ENCODE measurements at regions not wholly inside any gene's neighbourhood (a gene's known extent, or its start where the extent isn't known, plus 50 kb on each side); places are given as distances from the start of the nearest gene placed in this dataset.

DNA sequence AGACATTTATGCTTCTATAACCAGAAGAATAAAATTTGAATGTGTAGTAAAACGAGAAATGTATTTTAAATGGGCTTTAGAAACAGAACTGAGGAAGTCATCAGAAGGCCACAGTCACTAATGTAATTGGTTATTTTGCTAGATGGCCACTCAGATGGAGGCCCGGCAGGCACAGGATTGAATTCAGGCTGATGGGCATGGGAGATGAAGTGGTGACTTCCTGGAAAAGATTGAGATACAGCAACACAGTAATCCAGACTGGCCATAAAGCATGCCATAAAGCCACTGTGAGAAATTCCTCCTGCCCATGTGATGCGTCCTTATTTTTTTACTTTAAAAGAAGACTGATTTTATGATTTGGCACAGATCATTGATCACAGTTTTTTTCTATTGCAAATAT lies 297.7 kb downstream of the ICOS start:
- H3K4me1 Mint-ChIP-seq = no peaks in the 10 kb centered on the region
- no peaks in the 10 kb centered on the region for H3K36me3 Mint-ChIP-seq (ENCODE audit: insufficient read depth in 1 of 3, low read depth in 3 of 3)
- TF ChIP-seq, protein P1, sequence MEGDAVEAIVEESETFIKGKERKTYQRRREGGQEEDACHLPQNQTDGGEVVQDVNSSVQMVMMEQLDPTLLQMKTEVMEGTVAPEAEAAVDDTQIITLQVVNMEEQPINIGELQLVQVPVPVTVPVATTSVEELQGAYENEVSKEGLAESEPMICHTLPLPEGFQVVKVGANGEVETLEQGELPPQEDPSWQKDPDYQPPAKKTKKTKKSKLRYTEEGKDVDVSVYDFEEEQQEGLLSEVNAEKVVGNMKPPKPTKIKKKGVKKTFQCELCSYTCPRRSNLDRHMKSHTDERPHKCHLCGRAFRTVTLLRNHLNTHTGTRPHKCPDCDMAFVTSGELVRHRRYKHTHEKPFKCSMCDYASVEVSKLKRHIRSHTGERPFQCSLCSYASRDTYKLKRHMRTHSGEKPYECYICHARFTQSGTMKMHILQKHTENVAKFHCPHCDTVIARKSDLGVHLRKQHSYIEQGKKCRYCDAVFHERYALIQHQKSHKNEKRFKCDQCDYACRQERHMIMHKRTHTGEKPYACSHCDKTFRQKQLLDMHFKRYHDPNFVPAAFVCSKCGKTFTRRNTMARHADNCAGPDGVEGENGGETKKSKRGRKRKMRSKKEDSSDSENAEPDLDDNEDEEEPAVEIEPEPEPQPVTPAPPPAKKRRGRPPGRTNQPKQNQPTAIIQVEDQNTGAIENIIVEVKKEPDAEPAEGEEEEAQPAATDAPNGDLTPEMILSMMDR (conservative IDR thresholded peaks at IDR 0.05) = no peak
- H3K9me3 ChIP-seq (ENCODE audit: control insufficient read depth, low read depth, low read length) = no peaks in the 10 kb centered on the region
- H4K20me1 ChIP-seq (ENCODE audit: control insufficient read depth, insufficient read depth, insufficient read length) = no peaks in the 10 kb centered on the region
- no peak overlapping the region for H3K18ac ChIP-seq (ENCODE audit: insufficient read length, low read depth, low read length)
- no peak overlapping the region for H3K4ac ChIP-seq (ENCODE audit: low read depth, low read length)
- no peaks in the 10 kb centered on the region for H3K9me3 Mint-ChIP-seq
- no peaks in the 10 kb centered on the region for H3K23me2 ChIP-seq (ENCODE audit: insufficient read length, low read depth, low read length, poor library complexity, severe bottlenecking)
- H2BK12ac ChIP-seq (ENCODE audit: insufficient read length, low read depth, low read length) = no peak overlapping the region
- peaks cover 32% of the 10 kb centered on the region for H3K27me3 Mint-ChIP-seq (ENCODE audit: low read depth)
- no CpG with 5 or more reads among the region's 3 CpGs for WGBS (ENCODE audit: extremely low coverage, insufficient read length, low lambda C conversion rate)
- H4K91ac ChIP-seq (ENCODE audit: insufficient read length, low read depth, low read length) = no peak overlapping the region
- H3K27ac ChIP-seq (ENCODE audit: insufficient read length, low read depth, low read length) = no peak overlapping the region
- no peak overlapping the region for H3K14ac ChIP-seq (ENCODE audit: insufficient read depth, low read length)
- no peak overlapping the region for H2AK5ac ChIP-seq (ENCODE audit: insufficient read length, low read length)
- H3K56ac ChIP-seq (ENCODE audit: insufficient read length, low read depth, low read length) = no peak overlapping the region
- no peak for DNase-seq
- no peak overlapping the region for H2BK120ac ChIP-seq (ENCODE audit: low read depth, low read length, poor library complexity, severe bottlenecking)
- H3K4me1 ChIP-seq (ENCODE audit: insufficient read depth, low read length) = no peaks in the 10 kb centered on the region
- H3K23ac ChIP-seq (ENCODE audit: insufficient read length, low read depth, low read length) = no peak overlapping the region
- H3K79me1 ChIP-seq (ENCODE audit: insufficient read depth, low read depth, low read length, poor library complexity, severe bottlenecking) = no peaks in the 10 kb centered on the region
- H2BK15ac ChIP-seq (ENCODE audit: low read depth, low read length) = no peak overlapping the region
- peaks cover 2% of the 10 kb centered on the region; the same call in 1 of the 2 replicates for H3K27me3 ChIP-seq (ENCODE audit: insufficient read depth, low read length)
- no peak overlapping the region for H3K4me2 ChIP-seq (ENCODE audit: insufficient read depth, insufficient read length, low read length)
- H4K8ac ChIP-seq (replicated peaks; ENCODE audit: insufficient read length, low read depth, low read length) = no peak overlapping the region
- no peaks in the 10 kb centered on the region for H3K79me2 ChIP-seq (ENCODE audit: insufficient read depth, low read length)
- no peak overlapping the region for H3T11ph ChIP-seq (ENCODE audit: low read length)
- H2BK5ac ChIP-seq (ENCODE audit: insufficient read length, low read length) = no peak overlapping the region
- no peak overlapping the region for H3K27ac Mint-ChIP-seq
- H2AFZ ChIP-seq (ENCODE audit: low read length) = no peak overlapping the region
- H3K9ac ChIP-seq (ENCODE audit: extremely low read depth, insufficient read length, low read length) = no peak overlapping the region
- H3K4me3 Mint-ChIP-seq = no peak overlapping the region
- no peak overlapping the region for H4K5ac ChIP-seq (ENCODE audit: insufficient read length, low read depth, low read length)
- H2BK20ac ChIP-seq (ENCODE audit: low read depth, low read length, poor library complexity, severe bottlenecking) = no peak overlapping the region

Measured in H9 (cell line).